Amniotic epithelial cell (primary cell): ENCODE measurements at regions not wholly inside any gene's neighbourhood (a gene's known extent, or its start where the extent isn't known, plus 50 kb on each side); places are given as distances from the start of the nearest gene placed in this dataset.

ENCODE experiments used
- DNase-seq: peaks from one replicate; pipeline ENCODE4 v3.0.0-alpha.2; 2010; ENCODE audit warnings: low read depth

DNA sequence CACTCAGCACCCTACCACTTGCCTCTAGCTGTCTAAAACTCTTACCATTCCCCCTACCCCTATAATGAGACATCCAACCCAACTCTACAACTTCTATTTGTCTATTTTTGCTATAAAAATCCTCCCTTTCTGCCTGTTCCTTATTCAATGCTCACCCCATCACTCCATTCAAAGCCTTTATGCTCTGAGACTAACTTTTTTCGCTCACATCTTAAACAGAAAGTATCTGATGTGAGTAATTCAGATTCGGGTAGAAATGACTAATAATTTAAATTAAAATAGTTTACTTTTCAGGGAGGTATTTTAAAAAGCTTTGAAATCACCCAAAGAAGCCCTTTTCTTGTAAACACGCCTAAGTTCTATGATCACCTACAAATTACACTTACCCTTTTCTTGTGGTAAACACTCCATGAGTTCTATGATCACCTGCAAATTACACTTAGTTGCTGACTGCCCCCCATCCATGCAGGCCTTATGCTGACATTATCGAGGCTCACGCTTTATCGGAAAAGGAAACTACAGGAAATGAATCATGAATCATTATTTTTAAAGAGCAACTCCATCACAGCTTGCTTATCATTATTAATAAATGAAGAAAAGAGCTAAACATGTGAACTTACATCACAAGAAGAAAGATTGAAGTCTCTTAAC is 168.7 kb upstream of the PPP1R2C start:
- DNase-seq = no peak

- DNase-seq = no peak
Observed at GRCh38 chrX:42948723-42949657, 171.0 kb upstream of the PPP1R2C start.

DNA sequence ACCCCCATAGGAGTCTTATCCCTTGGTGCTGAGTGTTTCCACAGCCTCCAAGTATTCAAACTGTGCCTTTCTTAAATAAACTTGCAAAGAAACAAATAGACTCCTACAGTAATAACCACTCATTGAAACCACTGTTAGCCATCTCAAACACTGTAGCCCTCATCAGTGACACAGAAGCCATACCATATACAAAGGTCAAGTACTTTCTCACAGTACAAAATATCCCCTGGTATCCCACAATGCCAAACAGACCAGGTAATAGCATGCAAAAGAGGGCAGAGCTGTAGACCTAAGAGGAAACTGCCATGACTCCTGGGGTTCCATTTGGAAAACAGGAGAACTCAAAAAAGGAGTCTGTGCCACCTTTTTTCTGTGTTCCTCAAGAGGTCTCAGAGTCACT is 173.8 kb upstream of the PPP1R2C start:
- DNase-seq = no peak

DNA sequence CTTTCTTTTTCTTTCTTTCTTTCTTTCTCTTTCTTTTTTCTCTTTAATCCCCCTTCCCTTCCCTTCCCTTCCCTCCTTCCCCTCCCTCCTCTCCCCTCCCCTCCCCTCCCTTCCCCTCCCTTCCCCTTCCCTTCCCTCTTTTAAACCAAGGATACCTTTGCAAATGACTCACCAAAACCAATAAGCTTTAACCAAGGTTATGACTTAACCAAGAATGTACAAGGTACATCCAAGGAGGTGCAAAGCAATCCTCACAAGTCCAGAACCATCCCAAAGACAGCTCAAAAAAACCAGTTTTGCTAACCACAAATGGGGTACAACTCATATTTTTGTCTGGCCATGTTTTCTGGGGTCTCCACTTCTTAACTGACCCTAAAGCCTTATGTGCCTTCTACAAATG is 174.7 kb upstream of the PPP1R2C start:
- DNase-seq = no peak

DNA sequence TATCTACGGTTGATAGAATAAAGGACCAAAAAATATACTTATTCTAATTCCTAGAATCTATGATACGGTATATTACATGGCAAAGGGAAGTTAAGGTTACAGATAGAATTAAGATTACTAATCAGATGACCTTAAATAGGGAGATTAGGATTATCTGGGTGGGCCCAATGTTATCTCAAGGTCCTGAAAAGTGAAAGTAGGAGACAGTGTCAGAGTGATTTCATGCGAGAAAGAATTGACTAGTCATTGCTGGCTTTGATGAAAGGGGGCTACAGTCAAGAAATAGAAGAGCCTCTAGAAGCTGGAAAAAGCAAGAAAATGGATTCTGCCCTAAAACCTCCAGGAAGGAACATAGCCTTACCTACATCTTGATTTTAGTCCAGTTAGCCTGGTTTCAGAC is 176.9 kb upstream of the PPP1R2C start:
- DNase-seq = no peak

GRCh38 chrX:42955349-42955748 is 177.4 kb upstream of the PPP1R2C start:
- DNase-seq = no peak

GRCh38 chrX:42967681-42968300 is 189.8 kb upstream of the PPP1R2C start:
- peak; percentile 51 for DNase-seq

DNA sequence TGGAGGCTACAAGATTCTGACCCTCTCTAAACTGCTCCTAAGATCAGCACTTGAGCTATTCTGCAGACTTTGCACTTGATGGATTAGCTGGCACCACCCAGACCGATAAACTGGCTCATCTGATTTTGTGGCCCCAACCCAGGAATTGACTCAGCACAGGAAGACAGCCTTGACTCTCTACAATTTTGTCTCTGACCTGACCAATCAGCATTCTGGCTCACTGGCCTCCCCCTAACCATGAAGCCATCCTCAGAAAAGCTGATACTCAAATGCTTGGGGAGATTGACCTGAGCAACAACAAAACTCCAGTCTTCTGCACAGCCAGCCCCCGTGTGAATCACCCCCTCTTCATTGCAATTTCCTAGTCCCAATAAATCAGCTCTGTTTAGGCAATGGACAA is 195.4 kb upstream of the PPP1R2C start:
- DNase-seq = no peak

- DNase-seq = no peak
Observed at GRCh38 chrX:42975906-42976305, 197.9 kb upstream of the PPP1R2C start.

- DNase-seq = peak; percentile 17
Observed at GRCh38 chrX:42976746-42977366, 198.9 kb upstream of the PPP1R2C start.

- DNase-seq = peak; percentile 10
Observed at GRCh38 chrX:42978655-42979379, 200.9 kb upstream of the PPP1R2C start.

DNA sequence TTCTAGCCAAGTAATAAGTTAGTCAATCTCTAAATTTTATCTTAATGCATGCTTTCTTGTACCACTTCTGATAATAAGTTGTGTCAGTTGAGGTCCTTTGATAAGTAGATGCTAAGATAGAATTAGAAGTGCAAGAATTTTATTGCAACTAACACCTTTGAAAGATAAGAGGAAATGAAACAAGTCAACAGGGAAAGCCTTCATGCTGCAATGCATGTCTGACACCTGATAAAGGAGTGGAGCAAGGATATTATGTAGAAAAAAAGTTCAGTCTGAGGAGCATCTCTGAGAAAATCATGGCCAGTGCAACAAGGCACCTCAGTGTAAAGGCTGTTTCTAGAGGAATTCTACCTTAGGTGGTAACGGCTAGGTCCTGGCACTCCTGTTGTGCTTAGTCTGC is 210.7 kb upstream of the PPP1R2C start:
- DNase-seq = no peak

GRCh38 chrX:42992199-42992943 is 214.4 kb upstream of the PPP1R2C start:
- peak; percentile 70 for DNase-seq

DNA sequence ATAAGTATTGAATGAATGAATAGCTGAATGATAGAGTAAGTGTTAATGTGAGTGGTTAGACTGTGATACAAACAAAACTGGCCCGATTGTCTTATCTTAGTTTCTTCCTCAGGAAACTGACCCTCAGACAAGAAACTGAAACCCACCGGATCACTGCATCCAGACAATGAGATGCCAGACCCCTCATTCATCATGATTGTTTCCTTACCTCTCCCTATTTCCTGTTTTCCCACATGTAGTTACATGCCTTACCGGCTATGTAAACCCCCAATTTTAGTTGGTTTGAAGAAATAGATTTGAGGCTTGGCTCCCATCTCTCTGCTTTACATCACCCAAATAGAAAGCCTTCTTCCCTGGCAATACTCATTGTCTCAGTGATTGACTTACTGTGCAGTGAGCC is 218.9 kb upstream of the PPP1R2C start:
- DNase-seq = no peak

- no peak for DNase-seq
Observed at GRCh38 chrX:43000121-43000520, 222.2 kb upstream of the PPP1R2C start.

GRCh38 chrX:43002526-43003203 is 224.7 kb upstream of the PPP1R2C start:
- no peak for DNase-seq

DNA sequence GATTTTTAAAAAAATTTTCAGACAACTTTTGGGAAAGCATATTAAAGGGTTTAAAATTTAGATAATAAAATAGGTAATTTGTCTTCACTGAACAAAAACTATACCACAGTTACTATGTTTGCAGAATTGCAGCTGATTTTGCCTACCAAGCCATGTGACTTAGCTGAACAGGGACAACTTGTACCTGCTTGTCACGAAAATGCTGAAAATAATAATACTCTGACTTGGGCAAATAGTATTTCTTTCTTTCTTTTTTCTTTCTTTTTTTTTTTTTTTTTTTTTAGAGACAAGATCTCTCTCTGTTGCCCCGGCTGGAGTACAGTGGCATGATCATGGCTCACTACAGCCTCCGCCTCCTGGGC is 225.2 kb upstream of the PPP1R2C start:
- no peak for DNase-seq

GRCh38 chrX:43003939-43004338 is 226.0 kb upstream of the PPP1R2C start:
- DNase-seq = no peak

DNA sequence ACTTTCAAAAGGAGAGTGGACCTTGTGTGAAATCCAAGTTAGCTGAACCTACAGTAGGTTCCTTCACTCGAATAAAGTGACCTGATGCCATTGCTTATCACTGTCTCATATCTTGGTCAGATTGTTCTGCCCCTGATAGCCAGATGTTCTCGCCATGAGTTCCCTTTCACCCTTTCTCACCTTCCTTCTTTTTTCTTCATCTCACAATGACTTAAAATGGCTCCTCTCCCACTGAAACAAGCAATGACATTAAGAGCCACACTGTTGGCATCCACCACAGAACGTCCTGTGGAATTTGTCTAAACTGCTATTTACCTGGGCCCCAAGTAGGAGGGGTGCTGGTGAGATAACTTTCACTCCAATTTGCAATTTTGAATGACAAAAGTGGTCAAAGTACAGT is 227.6 kb upstream of the PPP1R2C start:
- DNase-seq = no peak

DNA sequence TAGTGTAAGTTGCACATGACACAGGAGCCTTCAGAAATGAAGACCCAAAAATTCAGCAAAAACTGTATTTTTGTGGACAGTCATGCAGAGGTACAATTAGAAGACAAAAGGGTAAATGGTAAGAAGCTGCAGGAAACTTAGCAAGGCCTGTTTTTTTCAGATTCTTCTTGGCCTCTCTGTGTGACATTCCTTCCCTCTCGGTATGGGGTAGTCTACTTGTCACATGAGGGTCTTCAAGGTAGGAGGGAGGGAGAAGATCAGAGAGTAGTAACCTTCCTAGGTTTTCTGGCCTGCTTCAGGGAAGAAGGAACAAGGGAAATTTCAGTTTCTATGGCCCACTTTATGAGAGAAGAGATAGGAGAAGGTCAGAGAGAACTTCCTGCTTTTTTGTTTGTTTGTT is 230.4 kb upstream of the PPP1R2C start:
- DNase-seq = no peak

DNA sequence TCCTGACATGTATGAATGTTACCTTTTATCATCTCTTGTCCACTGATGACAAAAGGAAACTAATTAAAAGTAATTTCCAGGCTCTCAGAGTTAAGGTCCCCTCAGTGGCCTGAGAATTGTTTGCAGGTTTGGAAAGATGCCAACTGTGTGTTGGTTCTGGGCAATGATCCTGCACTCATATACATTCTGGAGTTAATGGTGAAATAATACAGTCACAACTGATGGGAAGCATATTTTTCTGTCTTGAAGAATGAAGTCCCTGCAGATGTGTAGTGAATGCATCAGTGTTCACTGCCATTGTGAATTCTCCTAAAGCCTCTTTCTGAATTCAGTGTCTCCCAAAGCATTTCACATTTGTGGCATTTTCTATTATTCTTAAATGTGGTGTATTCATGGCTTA is 238.1 kb upstream of the PPP1R2C start:
- no peak for DNase-seq
